Suppressor macrophage treated with lipopolysaccharide for 1 hour (primary cell): ENCODE measurements at regions not wholly inside any gene's neighbourhood (a gene's known extent, or its start where the extent isn't known, plus 50 kb on each side); places are given as distances from the start of the nearest gene placed in this dataset.
"Not testable (repeated sequence)": the region's sequence is repeated elsewhere in the genome, so short reads cannot be mapped to it uniquely, and the experiment has no call there.

Experiments used
- DNase-seq, 3 donors: peaks; one replicate each; pipeline ENCODE4 v3.0.0-alpha.2; 2020 to 2022

- DNase-seq = no peak
Observed at GRCh38 chr12:97714107-97714563, 251.5 kb downstream of the RMST start.

GRCh38 chr12:97716356-97716755 lies 253.8 kb downstream of the RMST start:
- DNase-seq = no peak

GRCh38 chr12:97723801-97724200 lies 261.2 kb downstream of the RMST start:
- not testable (repeated sequence) for DNase-seq

GRCh38 chr12:97745406-97746101 lies 282.9 kb downstream of the RMST start:
- DNase-seq = no peak

GRCh38 chr12:97748298-97748697 lies 285.7 kb downstream of the RMST start:
- no peak for DNase-seq

GRCh38 chr12:97751704-97752103 lies 289.1 kb downstream of the RMST start:
- DNase-seq = no peak

- DNase-seq = no peak
Observed at GRCh38 chr12:97752129-97752528, 289.5 kb downstream of the RMST start.

- DNase-seq = no peak
Observed at GRCh38 chr12:97753332-97753731, 290.7 kb downstream of the RMST start.

GRCh38 chr12:97754306-97754705 lies 291.7 kb downstream of the RMST start:
- no peak for DNase-seq

- no peak for DNase-seq
Observed at GRCh38 chr12:97756066-97756666, 293.6 kb downstream of the RMST start.

- DNase-seq = no peak
Observed at GRCh38 chr12:97756741-97757140, 294.1 kb downstream of the RMST start.

GRCh38 chr12:97757481-97758193 lies 295.0 kb downstream of the RMST start:
- no peak for DNase-seq

GRCh38 chr12:97758194-97758501 lies 295.5 kb downstream of the RMST start:
- DNase-seq = no peak

GRCh38 chr12:97758586-97758985 lies 296.0 kb downstream of the RMST start:
- DNase-seq = no peak

GRCh38 chr12:97760601-97761000 lies 298.0 kb downstream of the RMST start:
- DNase-seq = no peak

- DNase-seq = no peak
Observed at GRCh38 chr12:97763113-97763512, 300.5 kb downstream of the RMST start.

GRCh38 chr12:97764700-97765099 lies 302.1 kb downstream of the RMST start:
- DNase-seq = no peak

GRCh38 chr12:97767347-97767746 lies 304.7 kb downstream of the RMST start:
- no peak for DNase-seq

- no peak for DNase-seq
Observed at GRCh38 chr12:97778111-97778510, 315.5 kb downstream of the RMST start.

- no peak for DNase-seq
Observed at GRCh38 chr12:97781342-97781741, 318.7 kb downstream of the RMST start.

GRCh38 chr12:97784904-97785303 lies 322.3 kb downstream of the RMST start:
- DNase-seq = no peak

GRCh38 chr12:97790281-97790680 lies 327.7 kb downstream of the RMST start:
- DNase-seq = no peak

- DNase-seq = no peak
Observed at GRCh38 chr12:97797473-97797872, 334.9 kb downstream of the RMST start.

- DNase-seq = no peak
Observed at GRCh38 chr12:97800561-97800960, 338.0 kb downstream of the RMST start.
